GM10248 (cell line): ENCODE measurements at regions not wholly inside any gene's neighbourhood (a gene's known extent, or its start where the extent isn't known, plus 50 kb on each side); places are given as distances from the start of the nearest gene placed in this dataset.

Source experiments
- CTCF ChIA-PET: fragments of 300-600 bp; sonication (Branson Sonifier 250); formaldehyde crosslinking; extraction: SDS; loops from one replicate; lab custom pipeline; 2021; ENCODE audit warnings: antibody characterized with exemption; lab: Yijun Ruan, JAX
- POLR2A ChIA-PET: fragments of 350-650 bp; sonication (Branson Sonifier 250); formaldehyde crosslinking; extraction: SDS; loops from one replicate; lab custom pipeline; 2020; ENCODE audit warnings: antibody characterized with exemption; lab: Yijun Ruan, JAX
- DNase-seq: peaks from one replicate; pipeline ENCODE4 v3.0.0; 2012; ENCODE audit errors: extremely low spot score
- CTCF ChIP-seq: IDR thresholded peaks from 2 replicates; pipeline ENCODE4 v1.5.1; 2012; ENCODE audit warnings: mild to moderate bottlenecking, low read depth; ENCODE audit errors: extremely low read depth, missing control alignments, control extremely low read depth

GRCh38 chr12:76234741-76235140 lies 113.5 kb downstream of the BBS10 start:
- no peak for DNase-seq
- POLR2A ChIA-PET: interaction anchor here (0.7 kb wide), 1 partner anchor 324 kb away, joined by 3 read pairs; no protein-coding TSS in a partner anchor
- no peak for TF ChIP-seq CTCF
- CTCF ChIA-PET: interaction anchor here (1.4 to 1.6 kb wide), 2 partner anchors 9 to 76 kb away, joined by 3 to 5 read pairs; no protein-coding TSS in a partner anchor

- ChIA-PET POLR2A (no interaction called here), CTCF (no interaction called here)
- TF ChIP-seq CTCF: no peak
- DNase-seq: no peak
These were observed 116.2 kb downstream of the BBS10 start for GRCh38 chr12:76232013-76232412.

GRCh38 chr12:76226956-76227355 lies 121.3 kb downstream of the BBS10 start:
- POLR2A ChIA-PET: no interaction called here
- DNase-seq: no peak
- no peak for TF ChIP-seq CTCF
- CTCF ChIA-PET: no interaction called here

GRCh38 chr12:76226397-76226796 lies 121.8 kb downstream of the BBS10 start:
- ChIA-PET POLR2A (no interaction called here), CTCF (interaction anchor here (1.1 kb wide), 1 partner anchor 101 kb away, joined by 3 read pairs; no protein-coding TSS in a partner anchor)
- DNase-seq: no peak
- no peak for TF ChIP-seq CTCF

- ChIA-PET CTCF (interaction anchor here (2.0 kb wide), 1 partner anchor 25 kb away, joined by 5 read pairs; no protein-coding TSS in a partner anchor), POLR2A (no interaction called here)
- DNase-seq: no peak
- no peak for TF ChIP-seq CTCF
These were observed 124.3 kb downstream of the BBS10 start for GRCh38 chr12:76223869-76224268.

GRCh38 chr12:76220980-76221379 lies 127.2 kb downstream of the BBS10 start:
- CTCF ChIA-PET: interaction anchor here (1.2 kb wide), 1 partner anchor 18 kb away, joined by 3 read pairs; no protein-coding TSS in a partner anchor
- no peak for DNase-seq
- POLR2A ChIA-PET: no interaction called here
- TF ChIP-seq CTCF: no peak
